ENCODE measurements at regions not wholly inside any gene's neighbourhood (a gene's known extent, or its start where the extent isn't known, plus 50 kb on each side); places are given as distances from the start of the nearest gene placed in this dataset.

DNA sequence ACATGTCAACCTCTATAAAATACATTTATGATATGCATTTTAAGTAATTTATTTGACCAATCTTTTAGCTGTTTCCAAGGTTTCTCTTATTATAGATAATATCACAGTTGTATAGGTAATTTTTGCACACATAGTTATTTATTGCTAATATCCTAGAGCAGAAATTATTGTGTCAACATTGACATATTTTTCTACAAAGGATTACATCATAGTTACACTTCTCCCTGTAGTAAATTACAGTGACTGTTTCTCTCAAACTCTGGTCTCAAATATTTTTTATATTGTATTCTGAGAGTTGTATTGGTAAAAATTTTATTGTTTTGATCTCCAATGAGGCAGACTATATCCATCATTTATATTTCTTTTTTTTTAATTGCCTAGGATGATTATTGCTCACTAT is 714.4 kb upstream of the CDH6 start:
- TF ChIP-seq, protein P1, sequence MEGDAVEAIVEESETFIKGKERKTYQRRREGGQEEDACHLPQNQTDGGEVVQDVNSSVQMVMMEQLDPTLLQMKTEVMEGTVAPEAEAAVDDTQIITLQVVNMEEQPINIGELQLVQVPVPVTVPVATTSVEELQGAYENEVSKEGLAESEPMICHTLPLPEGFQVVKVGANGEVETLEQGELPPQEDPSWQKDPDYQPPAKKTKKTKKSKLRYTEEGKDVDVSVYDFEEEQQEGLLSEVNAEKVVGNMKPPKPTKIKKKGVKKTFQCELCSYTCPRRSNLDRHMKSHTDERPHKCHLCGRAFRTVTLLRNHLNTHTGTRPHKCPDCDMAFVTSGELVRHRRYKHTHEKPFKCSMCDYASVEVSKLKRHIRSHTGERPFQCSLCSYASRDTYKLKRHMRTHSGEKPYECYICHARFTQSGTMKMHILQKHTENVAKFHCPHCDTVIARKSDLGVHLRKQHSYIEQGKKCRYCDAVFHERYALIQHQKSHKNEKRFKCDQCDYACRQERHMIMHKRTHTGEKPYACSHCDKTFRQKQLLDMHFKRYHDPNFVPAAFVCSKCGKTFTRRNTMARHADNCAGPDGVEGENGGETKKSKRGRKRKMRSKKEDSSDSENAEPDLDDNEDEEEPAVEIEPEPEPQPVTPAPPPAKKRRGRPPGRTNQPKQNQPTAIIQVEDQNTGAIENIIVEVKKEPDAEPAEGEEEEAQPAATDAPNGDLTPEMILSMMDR (IDR thresholded peaks at IDR 0.05) = no peak
- TF ChIP-seq POLR2AphosphoS5 (IDR thresholded peaks at IDR 0.05; ENCODE audit: insufficient read depth in 1 of 2, low read depth in 1 of 2) (no peak), POLR2A (IDR thresholded peaks at IDR 0.05) (no peak)
